ENCODE measurements at regions not wholly inside any gene's neighbourhood (a gene's known extent, or its start where the extent isn't known, plus 50 kb on each side); places are given as distances from the start of the nearest gene placed in this dataset.

GRCh38 chr11:104490182-104490581 lies 326.2 kb upstream of the PDGFD start:
- CTCF ChIA-PET = interaction anchor here (1.4 kb wide), 1 partner anchor 16 kb away, joined by 3 read pairs; no protein-coding TSS in a partner anchor
- no peak for TF ChIP-seq CTCF (IDR thresholded peaks at IDR 0.05; ENCODE audit: control extremely low read depth, extremely low read depth, low read depth, missing control alignments)
- POLR2A ChIA-PET = no interaction called here
- DNase-seq (ENCODE audit: extremely low spot score) = no peak

- DNase-seq (ENCODE audit: extremely low spot score) = no peak
- ChIA-PET POLR2A (no interaction called here), CTCF (no interaction called here)
- no peak for TF ChIP-seq CTCF (IDR thresholded peaks at IDR 0.05; ENCODE audit: control extremely low read depth, extremely low read depth, low read depth, missing control alignments)
Measured at GRCh38 chr11:104488561-104488960, 324.6 kb upstream of the PDGFD start.

GRCh38 chr11:104487046-104487806 lies 323.3 kb upstream of the PDGFD start:
- TF ChIP-seq CTCF (IDR thresholded peaks at IDR 0.05; ENCODE audit: control extremely low read depth, extremely low read depth, low read depth, missing control alignments) = no peak
- ChIA-PET CTCF (interaction anchor here (1.4 kb wide), 1 partner anchor 9 kb away, joined by 3 read pairs; no protein-coding TSS in a partner anchor), POLR2A (no interaction called here)
- DNase-seq (ENCODE audit: extremely low spot score) = no peak

GRCh38 chr11:104484804-104485554 lies 321.0 kb upstream of the PDGFD start:
- no peak for TF ChIP-seq CTCF (IDR thresholded peaks at IDR 0.05; ENCODE audit: control extremely low read depth, extremely low read depth, low read depth, missing control alignments)
- DNase-seq (ENCODE audit: extremely low spot score) = no peak
- CTCF ChIA-PET = interaction anchor here (1.2 kb wide), 1 partner anchor 11 kb away, joined by 3 read pairs; no protein-coding TSS in a partner anchor
- POLR2A ChIA-PET = no interaction called here

- CTCF ChIA-PET = interaction anchor here (0.9 kb wide), 2 partner anchors 24 to 28 kb away, joined by 3 read pairs; no protein-coding TSS in a partner anchor
- TF ChIP-seq CTCF (IDR thresholded peaks at IDR 0.05; ENCODE audit: control extremely low read depth, extremely low read depth, low read depth, missing control alignments) = no peak
- no peak for DNase-seq (ENCODE audit: extremely low spot score)
- POLR2A ChIA-PET = no interaction called here
Measured at GRCh38 chr11:104476898-104477297, 313.0 kb upstream of the PDGFD start.

- DNase-seq (ENCODE audit: extremely low spot score) = no peak
- POLR2A ChIA-PET = no interaction called here
- no peak for TF ChIP-seq CTCF (IDR thresholded peaks at IDR 0.05; ENCODE audit: control extremely low read depth, extremely low read depth, low read depth, missing control alignments)
- CTCF ChIA-PET = interaction anchor here (0.9 kb wide), 2 partner anchors 23 to 28 kb away, joined by 3 read pairs; no protein-coding TSS in a partner anchor
Measured at GRCh38 chr11:104476454-104476853, 312.5 kb upstream of the PDGFD start.

All from GM10248 (cell line).